Muscle of leg (tissue), 3 donors: ENCODE measurements at regions not wholly inside any gene's neighbourhood (a gene's known extent, or its start where the extent isn't known, plus 50 kb on each side); places are given as distances from the start of the nearest gene placed in this dataset.
A peak's percentile ranks its signal among the peaks of the same experiment; 100 is the strongest.

Source experiments
- DNase-seq: peaks from one replicate; pipeline ENCODE4 v3.0.0; 2013
- H3K27ac ChIP-seq: one replicate; pipeline ENCODE4 v1.5.1; 2013; ENCODE audit warnings: mild to moderate bottlenecking, low read length, control low read depth
- H3K27me3 ChIP-seq: one replicate; pipeline ENCODE4 v1.6.1; 2013; ENCODE audit warnings: low read length; ENCODE audit not compliant: control insufficient read depth, insufficient read depth
- H3K36me3 ChIP-seq: one replicate; pipeline ENCODE4 v1.6.1; 2013; ENCODE audit warnings: low read length; ENCODE audit not compliant: control insufficient read depth, insufficient read depth
- H3K4me1 ChIP-seq: one replicate; pipeline ENCODE4 v1.6.1; 2013; ENCODE audit warnings: low read length; ENCODE audit not compliant: control insufficient read depth, insufficient read depth
- H3K4me3 ChIP-seq: one replicate; pipeline ENCODE4 v1.5.1; 2013; ENCODE audit warnings: low read length, control low read depth
- H3K9me3 ChIP-seq: replicated peaks from 2 replicates; pipeline ENCODE4 v1.6.1; 2013; ENCODE audit warnings: low read depth, low read length; ENCODE audit not compliant: control insufficient read depth
- WGBS: methylation state at CpG from one replicate; pipeline ENCODE4 v1.1.5; 2013; ENCODE audit warnings: missing lambda C conversion rate; ENCODE audit not compliant: insufficient coverage; 5-methylcytosine and 5-hydroxymethylcytosine counted together

GRCh38 chr7:33837356-33837851 is 67.9 kb upstream of the BMPER start:
- no peak overlapping the region for H3K27ac ChIP-seq
- peaks cover 5% of the 10 kb centered on the region for H3K9me3 ChIP-seq
- peaks cover 8% of the 10 kb centered on the region for H3K4me1 ChIP-seq
- no peak overlapping the region for H3K4me3 ChIP-seq
- DNase-seq = no peak
- no peaks in the 10 kb centered on the region for H3K27me3 ChIP-seq
- no peaks in the 10 kb centered on the region for H3K36me3 ChIP-seq
- WGBS = 73% methylated on average over 11 of the region's 14 CpGs

- Histone ChIP-seq H3K36me3 (no peaks in the 10 kb centered on the region), H3K27ac (no peak overlapping the region), H3K4me3 (no peak overlapping the region), H3K4me1 (peaks cover 6% of the 10 kb centered on the region), H3K9me3 (peaks cover 5% of the 10 kb centered on the region), H3K27me3 (no peaks in the 10 kb centered on the region)
- WGBS = 100% methylated on average over 1 of the region's 1 CpG
- DNase-seq = no peak
Observed at GRCh38 chr7:33841031-33841430, 64.3 kb upstream of the BMPER start.

- DNase-seq = no peak
Observed at GRCh38 chr7:33841705-33842129, 63.6 kb upstream of the BMPER start.

GRCh38 chr7:33842150-33842549 is 63.2 kb upstream of the BMPER start:
- 28% methylated on average over 2 of the region's 3 CpGs for whole genome bisulfite sequencing
- Histone ChIP-seq H3K9me3 (no peaks in the 10 kb centered on the region), H3K4me3 (no peak overlapping the region), H3K27ac (no peak overlapping the region), H3K4me1 (peaks cover 6% of the 10 kb centered on the region), H3K27me3 (no peaks in the 10 kb centered on the region), H3K36me3 (no peaks in the 10 kb centered on the region)
- no peak for DNase-seq

More at GRCh38 chr7:33841705-33842129, 63.6 kb upstream of the BMPER start:
- H3K36me3 ChIP-seq = no peaks in the 10 kb centered on the region
- H3K27me3 ChIP-seq = no peaks in the 10 kb centered on the region
- no peak overlapping the region for H3K27ac ChIP-seq
- WGBS = no CpG with 5 or more reads among the region's 3 CpGs
- peaks cover 6% of the 10 kb centered on the region for H3K4me1 ChIP-seq
- no peak overlapping the region for H3K4me3 ChIP-seq
- peaks cover 4% of the 10 kb centered on the region for H3K9me3 ChIP-seq

GRCh38 chr7:33845991-33846509 is 59.3 kb upstream of the BMPER start:
- WGBS = 77% methylated on average over 7 of the region's 11 CpGs
- no peak overlapping the region for H3K4me3 ChIP-seq

GRCh38 chr7:33849004-33849403 is 56.3 kb upstream of the BMPER start:
- DNase-seq = peak; percentile 27
- H3K27me3 ChIP-seq = no peaks in the 10 kb centered on the region
- no peaks in the 10 kb centered on the region for H3K9me3 ChIP-seq
- no peaks in the 10 kb centered on the region for H3K36me3 ChIP-seq
- WGBS = 50% methylated on average over 2 of the region's 2 CpGs
- no peak overlapping the region for H3K4me3 ChIP-seq
- no peak overlapping the region for H3K27ac ChIP-seq
- no peaks in the 10 kb centered on the region for H3K4me1 ChIP-seq

More at GRCh38 chr7:33845991-33846509, 59.3 kb upstream of the BMPER start:
- Histone ChIP-seq H3K36me3 (no peaks in the 10 kb centered on the region), H3K4me1 (peaks cover 6% of the 10 kb centered on the region), H3K27me3 (no peaks in the 10 kb centered on the region), H3K9me3 (no peaks in the 10 kb centered on the region), H3K27ac (no peak overlapping the region)
- no peak for DNase-seq

- Histone ChIP-seq H3K27ac (no peak overlapping the region), H3K9me3 (no peaks in the 10 kb centered on the region)
- WGBS = no CpG with 5 or more reads among the region's 3 CpGs
Observed at GRCh38 chr7:33849971-33850559, 55.3 kb upstream of the BMPER start.

GRCh38 chr7:33850768-33851167 is 54.6 kb upstream of the BMPER start:
- H3K4me3 ChIP-seq = no peak overlapping the region
- no peaks in the 10 kb centered on the region for H3K36me3 ChIP-seq
- H3K4me1 ChIP-seq = no peaks in the 10 kb centered on the region
- H3K9me3 ChIP-seq = no peaks in the 10 kb centered on the region
- no peak overlapping the region for H3K27ac ChIP-seq
- H3K27me3 ChIP-seq = no peaks in the 10 kb centered on the region
- no CpG with 5 or more reads among the region's 1 CpG for WGBS
- DNase-seq = no peak

More at GRCh38 chr7:33849971-33850559, 55.3 kb upstream of the BMPER start:
- Histone ChIP-seq H3K36me3 (no peaks in the 10 kb centered on the region), H3K4me3 (no peak overlapping the region), H3K4me1 (no peaks in the 10 kb centered on the region), H3K27me3 (no peaks in the 10 kb centered on the region)
- no peak for DNase-seq

GRCh38 chr7:33852838-33853237 is 52.5 kb upstream of the BMPER start:
- 90% methylated on average over 2 of the region's 3 CpGs for WGBS

GRCh38 chr7:33853361-33854062 is 51.8 kb upstream of the BMPER start:
- Histone ChIP-seq H3K9me3 (no peaks in the 10 kb centered on the region), H3K4me1 (no peaks in the 10 kb centered on the region), H3K36me3 (no peaks in the 10 kb centered on the region), H3K27me3 (no peaks in the 10 kb centered on the region), H3K4me3 (no peak overlapping the region), H3K27ac (no peak overlapping the region)
- 67% methylated on average over 1 of the region's 5 CpGs for WGBS
- DNase-seq = no peak

More at GRCh38 chr7:33852838-33853237, 52.5 kb upstream of the BMPER start:
- Histone ChIP-seq H3K9me3 (no peaks in the 10 kb centered on the region), H3K36me3 (no peaks in the 10 kb centered on the region), H3K27me3 (no peaks in the 10 kb centered on the region), H3K4me1 (no peaks in the 10 kb centered on the region), H3K27ac (no peak overlapping the region), H3K4me3 (no peak overlapping the region)
- no peak for DNase-seq
